K562 (cell line): ENCODE measurements at regions not wholly inside any gene's neighbourhood (a gene's known extent, or its start where the extent isn't known, plus 50 kb on each side); places are given as distances from the start of the nearest gene placed in this dataset.
A peak's percentile ranks its signal among the peaks of the same experiment; 100 is the strongest.

ENCODE experiments used
- ATAC-seq: fragments of 200-7000 bp; cut with Tn5 transposase; 3 replicates; pipeline ENCODE4 v1.9.1; 2020; ENCODE audit warnings: moderate library complexity
- BruUV-seq: library from RNA; stranded (reverse); fragments of 400-500 nt; replicated peaks from 2 replicates; lab custom pipeline; 2021; lab: Mats Ljungman, UMichigan
- CTCF ChIA-PET: fragments of 300-600 bp; formaldehyde crosslinking; extraction: SDS; loops from one replicate; lab custom pipeline; 2021; ENCODE audit warnings: low intra/inter-chr PET ratio; lab: Yijun Ruan, JAX
- POLR2A ChIA-PET: fragments of 300-600, 350-650 bp; sonication (Branson Sonifier 250); formaldehyde crosslinking; extraction: SDS; loops from one replicate; lab custom pipeline; 2021; ENCODE audit warnings: antibody characterized with exemption, inconsistent platforms; lab: Yijun Ruan, JAX
- DNase-seq, 4 experiments: peaks; one replicate each; pipeline versions ENCODE4 v3.0.0 to v3.0.0-alpha.2; 2011 to 2018; ENCODE audit warnings: low spot score in 3 of 4, mixed read lengths in 3 of 4; ENCODE audit errors: extremely low read depth in 1 of 4
- FAIRE-seq: peaks from 2 replicates; lab custom pipeline; 2011; peaks lifted over from hg19 to GRCh38; lab: Jason Lieb, UNC
- H2AFZ ChIP-seq: 2 replicates; pipeline ENCODE4 v1.6.0; 2011; ENCODE audit warnings: low read depth, low read length, control low read depth, inconsistent platforms
- H3K27ac ChIP-seq: fragments of 200-600 bp; 3 replicates; pipeline ENCODE4 v1.8.0; 2011; ENCODE audit warnings: low read depth, mild to moderate bottlenecking, control low read depth, inconsistent platforms, low read length, moderate library complexity, mixed read lengths; ENCODE audit errors: extremely low read depth
- H3K27me3 ChIP-seq, 2 experiments: fragments of 300-600 bp in 1 of 2; 2 replicates in 1 of 2; 3 replicates in 1 of 2; pipeline versions ENCODE4 v1.6.0 to v1.8.0; 2011; ENCODE audit warnings: inconsistent platforms in 2 of 2, low read length in 2 of 2, mild to moderate bottlenecking in 1 of 2, mixed read lengths in 1 of 2, moderate library complexity in 1 of 2; ENCODE audit not compliant: control insufficient read depth in 2 of 2, insufficient read depth in 2 of 2
- H3K36me3 ChIP-seq: fragments of 300-600 bp; 3 replicates; pipeline ENCODE4 v1.8.0; 2011; ENCODE audit warnings: mild to moderate bottlenecking, low read length, inconsistent platforms; ENCODE audit not compliant: control insufficient read depth, insufficient read depth
- H3K4me1 ChIP-seq, 2 experiments: fragments of 200-600 bp in 1 of 2; replicated peaks in 1 of 2; 2 replicates in 1 of 2; 3 replicates in 1 of 2; pipeline versions ENCODE4 v1.5.1 to v1.8.0; 2011; ENCODE audit warnings: inconsistent platforms in 2 of 2, low read length in 2 of 2, mild to moderate bottlenecking in 1 of 2, mixed read lengths in 1 of 2, moderate library complexity in 1 of 2; ENCODE audit not compliant: control insufficient read depth in 2 of 2, insufficient read depth in 2 of 2
- H3K4me2 ChIP-seq: 2 replicates; pipeline ENCODE4 v1.6.1; 2011; ENCODE audit warnings: low read length, control low read depth, inconsistent platforms, mixed read lengths; ENCODE audit not compliant: insufficient read depth
- H3K4me3 ChIP-seq: fragments of 200-600 bp; sonication (generic), shearing (Covaris generic); 2 replicates; pipeline ENCODE4 v1.5.1; 2016; ENCODE audit warnings: control low read depth, inconsistent platforms
- H3K79me2 ChIP-seq: fragments of 200-600 bp; 3 replicates; pipeline ENCODE4 v1.8.0; 2011; ENCODE audit warnings: low read length, inconsistent platforms; ENCODE audit not compliant: control insufficient read depth, insufficient read depth
- H3K9ac ChIP-seq, 2 experiments: 2 replicates each; pipeline versions ENCODE4 v1.6.0 to v1.6.1; 2011; ENCODE audit warnings: low read depth in 2 of 2, low read length in 2 of 2, control low read depth in 1 of 2, inconsistent platforms in 1 of 2, mild to moderate bottlenecking in 1 of 2, mixed read lengths in 1 of 2; ENCODE audit not compliant: insufficient read depth in 1 of 2
- H3K9me1 ChIP-seq: one replicate; pipeline ENCODE4 v1.6.0; 2011; ENCODE audit warnings: inconsistent platforms, mild to moderate bottlenecking, low read length, moderate library complexity; ENCODE audit not compliant: control insufficient read depth, insufficient read depth
- H3K9me3 ChIP-seq: replicated peaks from 2 replicates; pipeline ENCODE4 v1.5.1; 2011; ENCODE audit warnings: low read depth, low read length, inconsistent platforms; ENCODE audit not compliant: control insufficient read depth, insufficient read depth
- H4K20me1 ChIP-seq: replicated peaks from 2 replicates; pipeline ENCODE4 v1.6.1; 2011; ENCODE audit warnings: low read length, inconsistent platforms, mixed read lengths; ENCODE audit not compliant: control insufficient read depth, insufficient read depth
- CBFB ChIP-seq: sonication (generic); formaldehyde crosslinking; IDR thresholded peaks from 2 replicates; pipeline ENCODE4 v1.4.0; 2020; ENCODE audit warnings: mild to moderate bottlenecking, missing genetic modification reagents
- CBX1 ChIP-seq: sonication (generic); IDR thresholded peaks from 2 replicates; pipeline ENCODE4 v1.6.1; 2016; ENCODE audit warnings: antibody characterized with exemption, low read depth, mild to moderate bottlenecking
- CEBPG ChIP-seq, 3 experiments: fragments of 200-800 bp in 1 of 3; sonication (Bioruptor generic) in 1 of 3; sonication (generic) in 1 of 3; formaldehyde crosslinking in 1 of 3; IDR thresholded peaks in 2 of 3; conservative IDR thresholded peaks in 1 of 3; 2 replicates each; pipeline versions ENCODE4 v1.6.1 to v1.8.0; 2016 to 2022; ENCODE audit warnings: missing compliant biosample characterization in 2 of 3, missing genetic modification characterization in 2 of 3, mild to moderate bottlenecking in 1 of 3, missing genetic modification reagents in 1 of 3
- DPF2 ChIP-seq: fragments of 450-650 bp; IDR thresholded peaks from 2 replicates; pipeline ENCODE4 v1.6.1; 2016
- EGR1 ChIP-seq: fragments of 450-650 bp; conservative IDR thresholded peaks from 2 replicates; pipeline ENCODE4 v1.6.1; 2017; ENCODE audit warnings: mild to moderate bottlenecking
- HOXB6 ChIP-seq: fragments of 250-450 bp; sonication (Bioruptor Pico); IDR thresholded peaks from 2 replicates; pipeline ENCODE4 v1.5.1; 2022; ENCODE audit warnings: mild to moderate bottlenecking, borderline replicate concordance
- MEF2A ChIP-seq: IDR thresholded peaks from 2 replicates; pipeline ENCODE4 v1.6.1; 2011; ENCODE audit warnings: low read depth, mild to moderate bottlenecking, low read length, moderate library complexity; ENCODE audit not compliant: control insufficient read depth
- RB1 ChIP-seq: fragments of 450-650 bp; IDR thresholded peaks from 2 replicates; pipeline ENCODE4 v1.6.1; 2017; ENCODE audit warnings: low read depth, mild to moderate bottlenecking
- RERE ChIP-seq: sonication (generic); formaldehyde crosslinking; IDR thresholded peaks from 2 replicates; pipeline ENCODE4 v1.8.0; 2023; ENCODE audit warnings: missing genetic modification reagents, mild to moderate bottlenecking, borderline replicate concordance
- STAT5B ChIP-seq: fragments of 250-450 bp; sonication (Bioruptor Pico); IDR thresholded peaks from 2 replicates; pipeline ENCODE4 v1.8.0; 2021; ENCODE audit warnings: mild to moderate bottlenecking, inconsistent platforms
- ZNF217 ChIP-seq: sonication (generic); formaldehyde crosslinking; IDR thresholded peaks from 2 replicates; pipeline ENCODE4 v1.8.0; 2022; ENCODE audit warnings: mild to moderate bottlenecking, missing genetic modification reagents
- ZNF41 ChIP-seq: fragments of 250-450 bp; sonication (Bioruptor Pico); conservative IDR thresholded peaks from 2 replicates; pipeline ENCODE4 v1.4.0; 2020; ENCODE audit warnings: mild to moderate bottlenecking
- WGBS: fragments of 100-300 bp; shearing (Covaris generic); methylation state at CpG from one replicate; pipeline ENCODE4 v1.1.6; 2016; ENCODE audit warnings: low coverage, mixed read lengths; ENCODE audit not compliant: insufficient coverage; ENCODE audit errors: missing lambda C conversion rate; 5-methylcytosine and 5-hydroxymethylcytosine counted together
- in situ Hi-C: fragments of 300-500 bp; cut with MboI; formaldehyde crosslinking; loops from 4 replicates; pipeline ENCODE4 v1.15.0; 2018; ENCODE audit warnings: inconsistent platforms, mixed read lengths
- intact Hi-C: fragments of 100-400 bp; cut with micrococcal nuclease; formaldehyde crosslinking; loops from 2 replicates; pipeline ENCODE4 v1.14.2; 2022

- H2AFZ ChIP-seq: no peak overlapping the region
- no peaks in the 10 kb centered on the region for H3K9me3 ChIP-seq
- 16% methylated on average over 4 of the region's 4 CpGs for WGBS
- H3K9me1 ChIP-seq: no peaks in the 10 kb centered on the region
- intact Hi-C loops: no loop called here
- no peak overlapping the region for H3K27ac ChIP-seq
- TF ChIP-seq CBFB: no peak
- TF ChIP-seq ZNF217 (CRISPR knock-in tag): no peak
- no peak for TF ChIP-seq CEBPG (CRISPR knock-in tag; IDR thresholded peaks at IDR 0.05)
- 0 out of 4 replicates have a peak, but pooled peaks of 1 of the 2 experiments have one; percentile 9 for TF ChIP-seq CEBPG (tag; conservative IDR thresholded peaks at IDR 0.05 in 1 of 2, IDR thresholded peaks at IDR 0.05 in 1 of 2)
- TF ChIP-seq HOXB6 (CRISPR knock-in tag): no peak
- TF ChIP-seq DPF2: no peak
- TF ChIP-seq MEF2A: no peak
- CTCF ChIA-PET: no interaction called here
- no peaks in the 10 kb centered on the region for H3K79me2 ChIP-seq
- POLR2A ChIA-PET: interaction anchor here (1.0 kb wide), 1 partner anchor 11 kb away, joined by 3 read pairs; no protein-coding TSS in a partner anchor
- DNase-seq: no peak
- no peak overlapping the region for H3K4me3 ChIP-seq
- H4K20me1 ChIP-seq: no peaks in the 10 kb centered on the region
- H3K27me3 ChIP-seq: peaks cover 31% of the 10 kb centered on the region in 2 experiments
- no peak overlapping the region for H3K9ac ChIP-seq
- in situ Hi-C loops: no loop called here
- peak; percentile 35 for FAIRE-seq
- no peak for ATAC-seq
- H3K36me3 ChIP-seq: no peaks in the 10 kb centered on the region
- BruUV-seq: no TSS peak
- no peak overlapping the region for H3K4me2 ChIP-seq
- H3K4me1 ChIP-seq: no peaks in the 10 kb centered on the region; a peak in 1 of 5 replicates
Observed at GRCh38 chr6:156710479-156710878, 66.7 kb upstream of the ARID1B start.

- ATAC-seq: no peak
- FAIRE-seq: no peak
- H3K9me1 ChIP-seq: no peaks in the 10 kb centered on the region
- H3K4me1 ChIP-seq: no peaks in the 10 kb centered on the region
- BruUV-seq: no TSS peak
- H2AFZ ChIP-seq: no peak overlapping the region
- in situ Hi-C loops (no loop called here), intact Hi-C loops (no loop called here)
- ChIA-PET POLR2A (interaction anchor here (1.1 to 1.2 kb wide), 2 partner anchors 10 to 18 kb away, joined by 4 read pairs; no protein-coding TSS in a partner anchor), CTCF (no interaction called here)
- H3K27me3 ChIP-seq: peaks cover 36 to 41% of the 10 kb centered on the region in 2 experiments
- 5% methylated on average over 3 of the region's 3 CpGs for WGBS
- H3K9me3 ChIP-seq: no peaks in the 10 kb centered on the region
- no peak overlapping the region for H3K4me2 ChIP-seq
- no peaks in the 10 kb centered on the region for H4K20me1 ChIP-seq
- no peak overlapping the region for H3K4me3 ChIP-seq
- H3K9ac ChIP-seq: no peak overlapping the region
- no peak overlapping the region for H3K27ac ChIP-seq
- H3K79me2 ChIP-seq: no peaks in the 10 kb centered on the region
- no peak for DNase-seq
- no peaks in the 10 kb centered on the region for H3K36me3 ChIP-seq
- TF ChIP-seq STAT5B (CRISPR knock-in tag): no peak
- TF ChIP-seq EGR1: no peak
- no peak for TF ChIP-seq ZNF41 (CRISPR knock-in tag)
- TF ChIP-seq RERE (CRISPR knock-in tag): no peak
- TF ChIP-seq RB1: no peak
- no peak for TF ChIP-seq CBX1
Observed at GRCh38 chr6:156707818-156708217, 69.4 kb upstream of the ARID1B start.
